ENCODE measurements at regions not wholly inside any gene's neighbourhood (a gene's known extent, or its start where the extent isn't known, plus 50 kb on each side); places are given as distances from the start of the nearest gene placed in this dataset.

DNA sequence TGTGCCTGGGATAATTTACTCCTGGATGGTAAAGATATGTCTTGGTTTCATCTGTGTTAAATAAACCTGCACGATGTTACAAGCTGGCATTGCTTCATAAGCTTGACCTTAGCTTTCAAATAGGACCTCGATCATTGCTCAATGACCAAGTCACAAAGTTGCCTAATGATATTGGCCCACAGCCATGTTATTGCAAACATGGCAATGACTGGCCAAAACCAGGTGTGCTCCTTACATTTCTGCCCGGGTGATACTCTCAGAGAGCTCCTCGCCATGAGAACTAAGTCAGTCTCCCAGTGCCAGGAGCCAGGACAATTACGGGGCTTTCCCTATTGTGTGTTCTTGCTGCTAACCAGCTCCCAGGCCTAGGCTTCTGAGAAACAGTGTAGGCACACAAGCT is 72.5 kb upstream of the CYP1B1 start:
- TF ChIP-seq, protein P1, sequence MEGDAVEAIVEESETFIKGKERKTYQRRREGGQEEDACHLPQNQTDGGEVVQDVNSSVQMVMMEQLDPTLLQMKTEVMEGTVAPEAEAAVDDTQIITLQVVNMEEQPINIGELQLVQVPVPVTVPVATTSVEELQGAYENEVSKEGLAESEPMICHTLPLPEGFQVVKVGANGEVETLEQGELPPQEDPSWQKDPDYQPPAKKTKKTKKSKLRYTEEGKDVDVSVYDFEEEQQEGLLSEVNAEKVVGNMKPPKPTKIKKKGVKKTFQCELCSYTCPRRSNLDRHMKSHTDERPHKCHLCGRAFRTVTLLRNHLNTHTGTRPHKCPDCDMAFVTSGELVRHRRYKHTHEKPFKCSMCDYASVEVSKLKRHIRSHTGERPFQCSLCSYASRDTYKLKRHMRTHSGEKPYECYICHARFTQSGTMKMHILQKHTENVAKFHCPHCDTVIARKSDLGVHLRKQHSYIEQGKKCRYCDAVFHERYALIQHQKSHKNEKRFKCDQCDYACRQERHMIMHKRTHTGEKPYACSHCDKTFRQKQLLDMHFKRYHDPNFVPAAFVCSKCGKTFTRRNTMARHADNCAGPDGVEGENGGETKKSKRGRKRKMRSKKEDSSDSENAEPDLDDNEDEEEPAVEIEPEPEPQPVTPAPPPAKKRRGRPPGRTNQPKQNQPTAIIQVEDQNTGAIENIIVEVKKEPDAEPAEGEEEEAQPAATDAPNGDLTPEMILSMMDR (IDR thresholded peaks at IDR 0.05) = no peak
- TF ChIP-seq EP300 (IDR thresholded peaks at IDR 0.05; ENCODE audit: low read depth) = no peak
